ENCODE measurements at regions not wholly inside any gene's neighbourhood (a gene's known extent, or its start where the extent isn't known, plus 50 kb on each side); places are given as distances from the start of the nearest gene placed in this dataset.

DNA sequence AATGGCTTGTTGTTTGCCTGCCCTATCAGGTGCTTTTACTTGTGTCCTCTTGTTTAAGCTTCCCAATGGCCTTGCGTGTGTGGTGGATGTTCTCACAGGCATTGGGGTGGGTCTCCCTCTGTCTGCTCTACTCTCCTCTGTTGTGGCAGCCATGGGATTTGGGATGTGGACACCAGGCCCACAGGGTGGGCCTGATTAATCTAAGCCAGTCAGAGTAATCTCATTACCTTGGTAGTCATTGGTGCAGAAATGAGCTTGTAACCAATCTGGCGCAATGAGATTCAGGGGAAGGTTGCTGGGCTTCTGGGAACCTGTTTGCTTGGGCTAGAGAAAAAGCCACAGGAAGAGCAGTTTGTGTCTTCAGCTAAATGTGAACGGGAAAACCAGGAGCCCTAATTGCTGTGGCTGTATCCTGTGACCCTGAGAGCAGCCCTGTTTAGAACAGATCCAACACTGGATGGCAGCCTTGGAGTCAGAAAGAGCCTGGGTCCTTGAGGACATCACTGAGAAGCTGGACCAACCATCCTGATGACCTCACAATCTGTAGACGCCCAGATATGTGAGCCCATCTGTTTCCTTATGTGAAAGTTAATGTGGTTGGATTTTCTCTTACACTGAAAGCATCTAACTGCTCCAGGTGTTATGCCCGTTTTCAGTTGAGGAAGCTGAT is 157.3 kb upstream of the UBE2E1 start:
- TF ChIP-seq, protein P1, sequence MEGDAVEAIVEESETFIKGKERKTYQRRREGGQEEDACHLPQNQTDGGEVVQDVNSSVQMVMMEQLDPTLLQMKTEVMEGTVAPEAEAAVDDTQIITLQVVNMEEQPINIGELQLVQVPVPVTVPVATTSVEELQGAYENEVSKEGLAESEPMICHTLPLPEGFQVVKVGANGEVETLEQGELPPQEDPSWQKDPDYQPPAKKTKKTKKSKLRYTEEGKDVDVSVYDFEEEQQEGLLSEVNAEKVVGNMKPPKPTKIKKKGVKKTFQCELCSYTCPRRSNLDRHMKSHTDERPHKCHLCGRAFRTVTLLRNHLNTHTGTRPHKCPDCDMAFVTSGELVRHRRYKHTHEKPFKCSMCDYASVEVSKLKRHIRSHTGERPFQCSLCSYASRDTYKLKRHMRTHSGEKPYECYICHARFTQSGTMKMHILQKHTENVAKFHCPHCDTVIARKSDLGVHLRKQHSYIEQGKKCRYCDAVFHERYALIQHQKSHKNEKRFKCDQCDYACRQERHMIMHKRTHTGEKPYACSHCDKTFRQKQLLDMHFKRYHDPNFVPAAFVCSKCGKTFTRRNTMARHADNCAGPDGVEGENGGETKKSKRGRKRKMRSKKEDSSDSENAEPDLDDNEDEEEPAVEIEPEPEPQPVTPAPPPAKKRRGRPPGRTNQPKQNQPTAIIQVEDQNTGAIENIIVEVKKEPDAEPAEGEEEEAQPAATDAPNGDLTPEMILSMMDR (IDR thresholded peaks at IDR 0.05) = no peak
- H3K9me3 ChIP-seq = no peaks in the 10 kb centered on the region
- H3K4me3 ChIP-seq = no peak overlapping the region
- ATAC-seq = peak; percentile 34
- no peak overlapping the region for H3K27ac ChIP-seq
- DNase-seq = no peak
- H3K27me3 ChIP-seq = no peaks in the 10 kb centered on the region
- H3K36me3 ChIP-seq = no peaks in the 10 kb centered on the region
- intact Hi-C loops (cut with DNase I) = no loop called here
- H3K4me1 ChIP-seq = no peaks in the 10 kb centered on the region

DNA sequence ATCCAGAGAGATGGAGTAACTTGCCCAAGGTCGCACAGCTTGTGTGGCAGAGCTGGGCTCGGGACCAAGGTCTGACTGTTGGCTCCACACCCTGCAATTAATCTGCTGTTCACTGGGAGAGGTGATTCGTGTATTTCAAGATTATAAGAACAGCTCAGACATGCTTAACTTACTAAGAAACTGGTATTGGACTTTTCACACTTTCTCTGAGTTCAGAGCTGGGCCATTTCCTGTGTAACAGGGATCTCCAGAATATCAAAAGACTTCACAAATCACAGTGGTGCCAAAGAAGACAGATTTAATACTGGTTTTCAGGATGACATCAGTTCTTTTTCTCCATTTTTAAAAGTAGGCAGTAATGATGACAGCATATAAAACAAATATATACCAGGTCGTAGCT is 156.8 kb upstream of the UBE2E1 start:
- H3K27ac ChIP-seq = no peak overlapping the region
- H3K9me3 ChIP-seq = no peaks in the 10 kb centered on the region
- TF ChIP-seq, protein P1 (IDR thresholded peaks at IDR 0.05) = no peak
- no peaks in the 10 kb centered on the region for H3K36me3 ChIP-seq
- intact Hi-C loops (cut with DNase I) = no loop called here
- H3K27me3 ChIP-seq = no peaks in the 10 kb centered on the region
- H3K4me3 ChIP-seq = no peak overlapping the region
- H3K4me1 ChIP-seq = no peaks in the 10 kb centered on the region
- DNase-seq (no peak), ATAC-seq (no peak)

GRCh38 chr3:23649448-23649847 is 156.3 kb upstream of the UBE2E1 start:
- Histone ChIP-seq H3K36me3 (no peaks in the 10 kb centered on the region), H3K27me3 (no peaks in the 10 kb centered on the region), H3K27ac (no peak overlapping the region), H3K9me3 (no peaks in the 10 kb centered on the region), H3K4me1 (no peaks in the 10 kb centered on the region), H3K4me3 (no peak overlapping the region)
- TF ChIP-seq, protein P1 (IDR thresholded peaks at IDR 0.05) = no peak
- intact Hi-C loops (cut with DNase I) = no loop called here
- ATAC-seq (no peak), DNase-seq (no peak)

GRCh38 chr3:23650371-23651140 is 155.2 kb upstream of the UBE2E1 start:
- H3K27me3 ChIP-seq = no peaks in the 10 kb centered on the region
- H3K9me3 ChIP-seq = no peaks in the 10 kb centered on the region
- TF ChIP-seq, protein P1 (IDR thresholded peaks at IDR 0.05) = no peak
- DNase-seq (no peak), ATAC-seq (peak; percentile 59)
- intact Hi-C loops (cut with DNase I) = no loop called here
- no peak overlapping the region for H3K4me3 ChIP-seq
- H3K36me3 ChIP-seq = no peaks in the 10 kb centered on the region
- no peaks in the 10 kb centered on the region for H3K4me1 ChIP-seq
- H3K27ac ChIP-seq = no peak overlapping the region

- ATAC-seq (no peak), DNase-seq (no peak)
- H3K4me3 ChIP-seq = no peak overlapping the region
- H3K27ac ChIP-seq = no peak overlapping the region
- H3K9me3 ChIP-seq = no peaks in the 10 kb centered on the region
- TF ChIP-seq, protein P1 (IDR thresholded peaks at IDR 0.05) = no peak
- H3K36me3 ChIP-seq = no peaks in the 10 kb centered on the region
- intact Hi-C loops (cut with DNase I) = no loop called here
- H3K4me1 ChIP-seq = no peaks in the 10 kb centered on the region
- no peaks in the 10 kb centered on the region for H3K27me3 ChIP-seq
Observed at GRCh38 chr3:23653647-23654525, 151.9 kb upstream of the UBE2E1 start.
